Lower lobe of right lung (tissue), 2 donors: ENCODE measurements at regions not wholly inside any gene's neighbourhood (a gene's known extent, or its start where the extent isn't known, plus 50 kb on each side); places are given as distances from the start of the nearest gene placed in this dataset.

ENCODE experiments used
- ATAC-seq, 2 donors: fragments of 200-7000 bp; cut with Tn5 transposase; one replicate each; pipeline ENCODE4 v1.9.1; 2020 to 2022; ENCODE audit warnings: mild to moderate bottlenecking in 2 of 2, moderate library complexity in 2 of 2
- DNase-seq: peaks from one replicate; pipeline ENCODE4 v3.0.0-alpha.2; 2020
- H3K27ac ChIP-seq: fragments of 200-600 bp; one replicate; pipeline ENCODE4 v1.8.0; 2022
- H3K27me3 ChIP-seq: fragments of 200-600 bp; one replicate; pipeline ENCODE4 v1.8.0; 2022; ENCODE audit warnings: low read depth
- H3K36me3 ChIP-seq: fragments of 200-600 bp; one replicate; pipeline ENCODE4 v1.8.0; 2022; ENCODE audit warnings: mild to moderate bottlenecking
- H3K4me1 ChIP-seq: fragments of 200-600 bp; one replicate; pipeline ENCODE4 v1.8.0; 2022
- H3K4me3 ChIP-seq: fragments of 200-600 bp; one replicate; pipeline ENCODE4 v1.8.0; 2022; ENCODE audit warnings: mild to moderate bottlenecking
- H3K9me3 ChIP-seq: fragments of 200-600 bp; one replicate; pipeline ENCODE4 v1.8.0; 2022
- intact Hi-C: fragments of 100-400 bp; cut with DNase I; formaldehyde crosslinking; loops from one replicate; pipeline ENCODE4 v1.11.0; 2022
- TF ChIP-seq, protein P1 (sequence below): fragments of 200-600 bp; IDR thresholded peaks from one replicate; pipeline ENCODE4 v1.8.0; 2022; ENCODE audit warnings: antibody characterized with exemption, mild to moderate bottlenecking
- donor health status: DM: no; HTN: yes; CAD: no; lungs with severe emphysema.

DNA sequence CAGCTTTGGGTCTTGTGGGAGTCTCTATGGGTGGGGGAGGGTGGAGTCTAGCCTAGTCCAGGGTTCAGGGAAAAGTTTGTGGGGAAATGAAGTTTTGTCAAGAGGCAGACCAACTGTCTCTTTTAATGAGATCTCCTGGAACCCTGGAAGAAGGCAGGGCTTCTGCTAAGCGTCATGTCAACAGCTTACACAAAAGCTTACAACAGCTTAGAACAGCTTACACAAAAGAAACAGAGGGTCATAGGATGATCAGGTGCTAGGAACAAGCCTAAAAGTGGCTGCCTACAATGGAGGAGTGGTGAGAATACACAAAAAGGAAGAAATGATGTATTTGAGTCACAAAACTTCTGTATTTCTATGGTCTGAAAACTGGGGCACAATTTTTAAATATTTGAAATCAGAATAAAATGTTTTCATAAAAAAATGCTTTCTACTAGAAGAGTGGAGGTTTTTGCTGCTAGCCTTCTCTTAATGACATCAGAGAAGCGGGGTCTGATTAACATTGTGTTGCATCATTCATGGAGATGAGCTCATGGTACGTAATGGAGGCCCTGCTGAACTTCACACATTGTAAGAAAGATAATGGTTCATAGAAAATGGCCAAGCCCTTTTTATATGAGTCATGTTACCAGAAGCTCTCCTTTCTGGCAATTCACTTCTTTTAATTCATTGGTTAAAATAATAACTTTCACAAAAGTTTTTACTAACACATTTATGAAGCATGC, 351.0 kb downstream of the PIK3C3 start:
- ATAC-seq (no peak), DNase-seq (no peak)
- intact Hi-C loops, result no loop called here
- Histone ChIP-seq H3K4me1 (no peaks in the 10 kb centered on the region), H3K27me3 (no peaks in the 10 kb centered on the region), H3K9me3 (no peaks in the 10 kb centered on the region), H3K27ac (no peak overlapping the region), H3K4me3 (no peak overlapping the region), H3K36me3 (no peaks in the 10 kb centered on the region)
- TF ChIP-seq, protein P1, sequence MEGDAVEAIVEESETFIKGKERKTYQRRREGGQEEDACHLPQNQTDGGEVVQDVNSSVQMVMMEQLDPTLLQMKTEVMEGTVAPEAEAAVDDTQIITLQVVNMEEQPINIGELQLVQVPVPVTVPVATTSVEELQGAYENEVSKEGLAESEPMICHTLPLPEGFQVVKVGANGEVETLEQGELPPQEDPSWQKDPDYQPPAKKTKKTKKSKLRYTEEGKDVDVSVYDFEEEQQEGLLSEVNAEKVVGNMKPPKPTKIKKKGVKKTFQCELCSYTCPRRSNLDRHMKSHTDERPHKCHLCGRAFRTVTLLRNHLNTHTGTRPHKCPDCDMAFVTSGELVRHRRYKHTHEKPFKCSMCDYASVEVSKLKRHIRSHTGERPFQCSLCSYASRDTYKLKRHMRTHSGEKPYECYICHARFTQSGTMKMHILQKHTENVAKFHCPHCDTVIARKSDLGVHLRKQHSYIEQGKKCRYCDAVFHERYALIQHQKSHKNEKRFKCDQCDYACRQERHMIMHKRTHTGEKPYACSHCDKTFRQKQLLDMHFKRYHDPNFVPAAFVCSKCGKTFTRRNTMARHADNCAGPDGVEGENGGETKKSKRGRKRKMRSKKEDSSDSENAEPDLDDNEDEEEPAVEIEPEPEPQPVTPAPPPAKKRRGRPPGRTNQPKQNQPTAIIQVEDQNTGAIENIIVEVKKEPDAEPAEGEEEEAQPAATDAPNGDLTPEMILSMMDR, result no peak

DNA sequence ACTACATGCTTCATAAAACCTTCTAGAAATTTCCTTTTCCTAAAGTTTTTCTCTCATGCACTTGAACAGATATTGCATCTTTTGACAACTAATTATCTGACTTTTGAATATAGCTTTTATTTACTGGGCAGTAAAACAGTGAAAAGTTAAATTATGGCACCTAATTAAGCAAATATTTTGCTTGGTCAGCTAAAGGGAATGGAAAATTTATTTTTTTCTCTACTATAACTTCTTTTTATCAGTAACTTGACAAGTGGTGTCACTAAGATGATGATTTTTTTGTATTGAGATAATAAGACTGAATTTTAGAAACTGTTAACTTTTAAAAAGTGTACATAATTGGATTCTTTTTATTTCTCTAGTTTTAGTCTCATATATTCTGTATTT, 351.6 kb downstream of the PIK3C3 start:
- DNase-seq, result no peak
- TF ChIP-seq, protein P1, result no peak
- H3K4me3 ChIP-seq, result no peak overlapping the region
- no peaks in the 10 kb centered on the region for H3K27me3 ChIP-seq
- no peaks in the 10 kb centered on the region for H3K36me3 ChIP-seq
- intact Hi-C loops, result no loop called here
- no peaks in the 10 kb centered on the region for H3K9me3 ChIP-seq
- H3K4me1 ChIP-seq, result no peaks in the 10 kb centered on the region
- H3K27ac ChIP-seq, result no peak overlapping the region
- no peak for ATAC-seq

DNA sequence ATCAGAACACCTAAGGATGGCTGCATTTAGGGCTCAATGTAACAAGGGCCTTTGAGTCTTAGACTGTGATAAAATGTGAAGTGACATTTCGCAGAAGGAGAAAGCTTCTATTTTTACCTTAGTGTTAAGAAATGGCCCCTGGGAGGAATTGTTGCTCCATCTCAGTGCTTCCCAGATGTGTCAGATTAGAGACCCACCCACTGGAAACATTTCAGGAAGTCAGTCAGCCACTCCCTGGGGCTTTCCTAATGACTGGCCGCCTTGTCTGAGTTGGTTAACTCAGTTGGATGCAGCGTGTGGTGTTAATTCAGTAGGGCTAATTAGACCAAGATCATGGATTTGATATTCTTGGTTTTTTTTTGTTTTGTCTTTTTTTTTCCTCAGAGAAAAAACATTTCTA, 355.9 kb downstream of the PIK3C3 start:
- H3K9me3 ChIP-seq, result no peaks in the 10 kb centered on the region
- intact Hi-C loops, result no loop called here
- no peak overlapping the region for H3K27ac ChIP-seq
- ATAC-seq (peak in 1 of 2 donors; percentile 37), DNase-seq (no peak)
- H3K36me3 ChIP-seq, result no peaks in the 10 kb centered on the region
- TF ChIP-seq, protein P1, result no peak
- no peak overlapping the region for H3K4me3 ChIP-seq
- H3K4me1 ChIP-seq, result no peaks in the 10 kb centered on the region
- no peaks in the 10 kb centered on the region for H3K27me3 ChIP-seq

DNA sequence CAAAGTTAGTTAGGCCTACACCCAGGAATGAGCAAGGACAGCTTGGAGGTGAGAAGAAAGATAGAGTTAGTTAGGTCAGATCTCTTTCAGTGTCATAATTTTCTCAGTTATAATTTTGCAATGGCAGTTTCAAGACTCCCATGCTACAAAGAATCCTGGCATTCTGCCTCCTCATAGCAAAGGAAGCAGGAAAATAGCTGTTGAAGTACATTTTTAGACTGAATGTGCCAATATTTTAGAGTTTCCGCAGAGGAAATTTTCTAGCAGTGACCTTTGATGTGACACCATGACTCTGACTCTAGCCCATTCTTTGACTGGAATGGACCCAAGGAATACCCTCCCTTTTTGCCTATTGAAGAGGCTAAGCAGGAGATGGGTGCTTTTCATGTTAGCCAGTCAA, 371.7 kb downstream of the PIK3C3 start:
- Histone ChIP-seq H3K27ac (no peak overlapping the region), H3K9me3 (no peaks in the 10 kb centered on the region), H3K4me1 (no peaks in the 10 kb centered on the region), H3K4me3 (no peak overlapping the region), H3K36me3 (no peaks in the 10 kb centered on the region), H3K27me3 (no peaks in the 10 kb centered on the region)
- TF ChIP-seq, protein P1, result no peak
- ATAC-seq, result no peak
- DNase-seq, result no peak
- intact Hi-C loops, result no loop called here

DNA sequence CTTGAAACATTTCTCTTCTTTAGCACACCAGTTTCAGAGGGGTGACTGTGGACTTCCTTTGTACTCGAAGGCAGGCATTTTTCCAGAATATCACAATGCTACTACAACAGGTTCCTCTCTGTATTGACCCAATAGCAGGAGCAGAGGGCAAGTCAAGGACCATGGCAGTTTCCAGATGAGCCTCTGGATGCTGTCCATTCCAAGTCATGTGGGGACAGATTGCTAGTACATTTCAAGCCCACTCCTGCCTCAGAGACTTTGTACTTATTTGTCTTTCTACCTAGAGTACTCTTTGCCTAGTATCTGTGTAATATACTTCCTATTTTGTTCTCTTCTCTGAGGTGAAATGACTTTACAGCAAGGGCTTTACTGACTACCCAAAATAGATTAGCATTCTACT, 373.9 kb downstream of the PIK3C3 start:
- intact Hi-C loops, result no loop called here
- Histone ChIP-seq H3K27ac (no peak overlapping the region), H3K4me3 (no peak overlapping the region), H3K27me3 (no peaks in the 10 kb centered on the region), H3K9me3 (no peaks in the 10 kb centered on the region), H3K36me3 (no peaks in the 10 kb centered on the region), H3K4me1 (no peaks in the 10 kb centered on the region)
- TF ChIP-seq, protein P1, result no peak
- ATAC-seq, result no peak
- DNase-seq, result no peak
